PC-9 (cell line): ENCODE measurements at regions not wholly inside any gene's neighbourhood (a gene's known extent, or its start where the extent isn't known, plus 50 kb on each side); places are given as distances from the start of the nearest gene placed in this dataset.

Experiments
- BruUV-seq: library from RNA; stranded (reverse); fragments of 400-500 nt; replicated peaks from 2 replicates; lab custom pipeline; 2021; lab: Mats Ljungman, UMichigan
- CTCF ChIA-PET: fragments of 300-600 bp; sonication (Branson Sonifier 250); formaldehyde crosslinking; loops from one replicate; lab custom pipeline; 2022; ENCODE audit warnings: antibody characterized with exemption; lab: Charles Lee
- POLR2A ChIA-PET: fragments of 300-600 bp; sonication (Branson Sonifier 250); formaldehyde crosslinking; loops from one replicate; lab custom pipeline; 2022; ENCODE audit warnings: antibody characterized with exemption; ENCODE audit not compliant: unreplicated experiment; lab: Charles Lee
- DNase-seq, 2 experiments: peaks; one replicate each; pipeline versions ENCODE4 v3.0.0 to v3.0.0-alpha.2; 2015 to 2022; ENCODE audit warnings: mixed read lengths in 1 of 2
- H2AFZ ChIP-seq: fragments of 200-600 bp; sonication (generic); 2 replicates; pipeline ENCODE4 v1.8.1; 2017; ENCODE audit warnings: antibody characterized with exemption
- H3F3A ChIP-seq: fragments of 200-600 bp; sonication (generic); 2 replicates; pipeline ENCODE4 v1.8.1; 2017; ENCODE audit warnings: antibody characterized with exemption, mild to moderate bottlenecking, low read depth; ENCODE audit not compliant: insufficient read depth
- H3K27ac ChIP-seq: fragments of 200-600 bp; sonication (generic); 2 replicates; pipeline ENCODE4 v1.6.1; 2016; ENCODE audit warnings: mixed run types
- H3K27me3 ChIP-seq: fragments of 200-600 bp; sonication (generic); 2 replicates; pipeline ENCODE4 v1.6.1; 2016; ENCODE audit warnings: low read depth, mixed run types; ENCODE audit not compliant: insufficient read depth
- H3K36me3 ChIP-seq: fragments of 200-600 bp; sonication (generic); 2 replicates; pipeline ENCODE4 v1.6.1; 2016; ENCODE audit warnings: low read depth, mixed run types
- H3K4me1 ChIP-seq: fragments of 200-600 bp; sonication (generic); replicated peaks from 2 replicates; pipeline ENCODE4 v1.6.1; 2016; ENCODE audit warnings: mixed run types; ENCODE audit not compliant: insufficient read depth
- H3K4me2 ChIP-seq: fragments of 200-600 bp; sonication (generic); 2 replicates; pipeline ENCODE4 v1.6.1; 2017; ENCODE audit warnings: mixed run types
- H3K4me3 ChIP-seq: fragments of 200-600 bp; sonication (generic); 2 replicates; pipeline ENCODE4 v1.6.1; 2016; ENCODE audit warnings: mixed run types
- H3K79me2 ChIP-seq: fragments of 200-600 bp; sonication (generic); 2 replicates; pipeline ENCODE4 v1.6.1; 2017; ENCODE audit warnings: low read depth, mixed run types
- H3K9me2 ChIP-seq: fragments of 200-600 bp; sonication (generic); 2 replicates; pipeline ENCODE4 v1.8.1; 2017; ENCODE audit warnings: mild to moderate bottlenecking; ENCODE audit not compliant: insufficient read depth
- H3K9me3 ChIP-seq: fragments of 200-600 bp; sonication (generic); 2 replicates; pipeline ENCODE4 v1.8.1; 2016; ENCODE audit warnings: low read depth; ENCODE audit not compliant: insufficient read depth
- H4K20me1 ChIP-seq: fragments of 200-600 bp; sonication (generic); 2 replicates; pipeline ENCODE4 v1.8.1; 2017; ENCODE audit not compliant: insufficient read depth
- EZH2 ChIP-seq: fragments of 200-600 bp; sonication (generic); IDR thresholded peaks from 2 replicates; pipeline ENCODE4 v1.8.0; 2017; ENCODE audit warnings: antibody characterized with exemption, low read depth
- intact Hi-C: fragments of 100-400 bp; cut with micrococcal nuclease; formaldehyde crosslinking; loops from one replicate; pipeline ENCODE4 v1.10.0; 2022; ENCODE audit not compliant: unreplicated experiment
- TF ChIP-seq, protein P1 (sequence below): fragments of 200-600 bp; sonication (generic); conservative IDR thresholded peaks from 2 replicates; pipeline ENCODE4 v1.6.1; 2017; ENCODE audit warnings: mixed run types, antibody characterized with exemption, mild to moderate bottlenecking, moderate library complexity

- Histone ChIP-seq H3K36me3 (no peaks in the 10 kb centered on the region), H3K4me2 (no peak overlapping the region)
Measured at GRCh38 chr1:30305519-30305918, 417.9 kb downstream of the MATN1 start.

GRCh38 chr1:30305061-30305460 is 418.3 kb downstream of the MATN1 start:
- CTCF ChIA-PET = no interaction called here
- Histone ChIP-seq H3K27me3 (no peaks in the 10 kb centered on the region), H3K4me1 (no peaks in the 10 kb centered on the region), H3F3A (no peaks in the 10 kb centered on the region), H3K27ac (no peak overlapping the region), H3K79me2 (no peaks in the 10 kb centered on the region), H3K36me3 (no peaks in the 10 kb centered on the region), H3K9me3 (no peaks in the 10 kb centered on the region), H3K9me2 (no peaks in the 10 kb centered on the region), H3K4me3 (no peak overlapping the region), H2AFZ (no peak overlapping the region), H3K4me2 (no peak overlapping the region), H4K20me1 (no peaks in the 10 kb centered on the region)
- no peak for DNase-seq
- intact Hi-C loops = no loop called here
- no peak for TF ChIP-seq EZH2
- TF ChIP-seq, protein P1, sequence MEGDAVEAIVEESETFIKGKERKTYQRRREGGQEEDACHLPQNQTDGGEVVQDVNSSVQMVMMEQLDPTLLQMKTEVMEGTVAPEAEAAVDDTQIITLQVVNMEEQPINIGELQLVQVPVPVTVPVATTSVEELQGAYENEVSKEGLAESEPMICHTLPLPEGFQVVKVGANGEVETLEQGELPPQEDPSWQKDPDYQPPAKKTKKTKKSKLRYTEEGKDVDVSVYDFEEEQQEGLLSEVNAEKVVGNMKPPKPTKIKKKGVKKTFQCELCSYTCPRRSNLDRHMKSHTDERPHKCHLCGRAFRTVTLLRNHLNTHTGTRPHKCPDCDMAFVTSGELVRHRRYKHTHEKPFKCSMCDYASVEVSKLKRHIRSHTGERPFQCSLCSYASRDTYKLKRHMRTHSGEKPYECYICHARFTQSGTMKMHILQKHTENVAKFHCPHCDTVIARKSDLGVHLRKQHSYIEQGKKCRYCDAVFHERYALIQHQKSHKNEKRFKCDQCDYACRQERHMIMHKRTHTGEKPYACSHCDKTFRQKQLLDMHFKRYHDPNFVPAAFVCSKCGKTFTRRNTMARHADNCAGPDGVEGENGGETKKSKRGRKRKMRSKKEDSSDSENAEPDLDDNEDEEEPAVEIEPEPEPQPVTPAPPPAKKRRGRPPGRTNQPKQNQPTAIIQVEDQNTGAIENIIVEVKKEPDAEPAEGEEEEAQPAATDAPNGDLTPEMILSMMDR = no peak
- BruUV-seq = no TSS peak
- POLR2A ChIA-PET = no interaction called here

More at GRCh38 chr1:30305519-30305918, 417.9 kb downstream of the MATN1 start:
- Histone ChIP-seq H3K27ac (no peak overlapping the region), H3K79me2 (no peaks in the 10 kb centered on the region), H3K4me1 (no peaks in the 10 kb centered on the region), H4K20me1 (no peaks in the 10 kb centered on the region), H3K9me3 (no peaks in the 10 kb centered on the region), H2AFZ (no peak overlapping the region), H3K4me3 (no peak overlapping the region), H3F3A (no peaks in the 10 kb centered on the region), H3K27me3 (no peaks in the 10 kb centered on the region), H3K9me2 (no peaks in the 10 kb centered on the region)
- no TSS peak for BruUV-seq
- no peak for DNase-seq
- ChIA-PET CTCF (no interaction called here), POLR2A (no interaction called here)
- TF ChIP-seq EZH2 = no peak
- TF ChIP-seq, protein P1 = no peak
- intact Hi-C loops = no loop called here

DNA sequence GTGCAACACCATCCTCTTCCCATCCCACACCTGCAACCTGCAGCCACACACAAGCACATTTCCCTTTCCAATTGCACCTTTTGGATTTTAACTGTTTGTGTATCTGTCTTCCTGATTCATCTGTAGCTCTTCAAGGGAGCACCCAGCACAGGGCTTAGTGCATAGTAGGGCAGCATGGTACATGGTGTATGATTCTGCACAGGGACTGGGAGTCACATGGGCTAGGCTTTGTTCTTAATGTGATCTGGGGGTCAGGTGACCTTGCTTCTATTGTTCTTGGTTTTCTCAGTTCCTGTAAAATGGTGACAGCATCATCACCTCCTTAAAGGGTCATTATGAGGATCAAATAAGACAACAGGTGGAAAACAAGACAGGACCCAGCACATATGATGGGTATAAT is 419.3 kb downstream of the MATN1 start:
- no peak for DNase-seq
- H2AFZ ChIP-seq = no peak overlapping the region
- no peaks in the 10 kb centered on the region for H4K20me1 ChIP-seq
- H3K4me1 ChIP-seq = no peaks in the 10 kb centered on the region
- H3K36me3 ChIP-seq = no peaks in the 10 kb centered on the region
- no TSS peak for BruUV-seq
- H3K4me2 ChIP-seq = no peak overlapping the region
- H3K9me3 ChIP-seq = no peaks in the 10 kb centered on the region
- no peak overlapping the region for H3K4me3 ChIP-seq
- no peaks in the 10 kb centered on the region for H3K27me3 ChIP-seq
- H3K9me2 ChIP-seq = no peaks in the 10 kb centered on the region
- intact Hi-C loops = no loop called here
- POLR2A ChIA-PET = no interaction called here
- H3F3A ChIP-seq = no peaks in the 10 kb centered on the region
- H3K79me2 ChIP-seq = no peaks in the 10 kb centered on the region
- H3K27ac ChIP-seq = no peak overlapping the region
- no peak for TF ChIP-seq EZH2
- TF ChIP-seq, protein P1 = no peak
- CTCF ChIA-PET = no interaction called here
